Sigmoid colon (tissue), 3 donors: ENCODE measurements at regions not wholly inside any gene's neighbourhood (a gene's known extent, or its start where the extent isn't known, plus 50 kb on each side); places are given as distances from the start of the nearest gene placed in this dataset.

Experiments used
- CTCF ChIP-seq, 4 experiments: fragments of 450-650 bp in 3 of 4; fragments of 200-600 bp in 1 of 4; IDR thresholded peaks; one replicate each; pipeline ENCODE4 v1.5.1; 2016 to 2019; ENCODE audit warnings: antibody characterized with exemption in 4 of 4, mild to moderate bottlenecking in 3 of 4, moderate library complexity in 2 of 4
- POLR2A ChIP-seq, 2 donors: fragments of 450-650 bp; IDR thresholded peaks; one replicate each; pipeline ENCODE4 v1.6.1; 2016; ENCODE audit warnings: antibody characterized with exemption in 2 of 2, mild to moderate bottlenecking in 2 of 2, moderate library complexity in 2 of 2

- TF ChIP-seq POLR2A (IDR thresholded peaks at IDR 0.05) (no peak), CTCF (IDR thresholded peaks at IDR 0.05) (no peak)
Observed at GRCh38 chr2:22901471-22902179, 483.4 kb upstream of the KLHL29 start.
